ENCODE measurements at regions not wholly inside any gene's neighbourhood (a gene's known extent, or its start where the extent isn't known, plus 50 kb on each side); places are given as distances from the start of the nearest gene placed in this dataset.

- H3K9me3 Mint-ChIP-seq (ENCODE audit: low read depth) = no peaks in the 10 kb centered on the region
- no peak for TF ChIP-seq CTCF (IDR thresholded peaks at IDR 0.05; ENCODE audit: unreplicated experiment)
- no peak overlapping the region for H3K27ac Mint-ChIP-seq
- no peak for DNase-seq (ENCODE audit: low spot score, unreplicated experiment)
- no peaks in the 10 kb centered on the region for H3K27me3 Mint-ChIP-seq
- no peak overlapping the region for H3K4me3 Mint-ChIP-seq (ENCODE audit: low read depth)
- no peaks in the 10 kb centered on the region for H3K36me3 Mint-ChIP-seq (ENCODE audit: insufficient read depth)
- H3K4me1 Mint-ChIP-seq (ENCODE audit: low read depth) = peaks cover 18% of the 10 kb centered on the region
Observed at GRCh38 chr18:73664896-73665295, 482.7 kb downstream of the FBXO15 start.

- no peak for TF ChIP-seq CTCF (IDR thresholded peaks at IDR 0.05; ENCODE audit: unreplicated experiment)
- Mint-ChIP-seq H3K4me1 (ENCODE audit: low read depth) (peaks cover 6% of the 10 kb centered on the region), H3K27me3 (no peaks in the 10 kb centered on the region), H3K9me3 (ENCODE audit: low read depth) (no peaks in the 10 kb centered on the region), H3K27ac (no peak overlapping the region), H3K36me3 (ENCODE audit: insufficient read depth) (no peaks in the 10 kb centered on the region), H3K4me3 (ENCODE audit: low read depth) (no peak overlapping the region)
- DNase-seq (ENCODE audit: low spot score, unreplicated experiment) = no peak
Observed at GRCh38 chr18:73663581-73663980, 484.1 kb downstream of the FBXO15 start.

GRCh38 chr18:73662421-73662820, 485.2 kb downstream of the FBXO15 start:
- TF ChIP-seq CTCF (IDR thresholded peaks at IDR 0.05; ENCODE audit: unreplicated experiment) = no peak
- Mint-ChIP-seq H3K4me3 (ENCODE audit: low read depth) (no peak overlapping the region), H3K27ac (no peak overlapping the region), H3K27me3 (no peaks in the 10 kb centered on the region), H3K9me3 (ENCODE audit: low read depth) (no peaks in the 10 kb centered on the region), H3K36me3 (ENCODE audit: insufficient read depth) (no peaks in the 10 kb centered on the region), H3K4me1 (ENCODE audit: low read depth) (no peaks in the 10 kb centered on the region)
- DNase-seq (ENCODE audit: low spot score, unreplicated experiment) = no peak

GRCh38 chr18:73660931-73661856, 486.4 kb downstream of the FBXO15 start:
- TF ChIP-seq CTCF (IDR thresholded peaks at IDR 0.05; ENCODE audit: unreplicated experiment) = no peak
- Mint-ChIP-seq H3K4me1 (ENCODE audit: low read depth) (no peaks in the 10 kb centered on the region), H3K27me3 (no peaks in the 10 kb centered on the region), H3K27ac (no peak overlapping the region), H3K36me3 (ENCODE audit: insufficient read depth) (no peaks in the 10 kb centered on the region), H3K9me3 (ENCODE audit: low read depth) (no peaks in the 10 kb centered on the region), H3K4me3 (ENCODE audit: low read depth) (no peak overlapping the region)
- DNase-seq (ENCODE audit: low spot score, unreplicated experiment) = no peak

GRCh38 chr18:73656691-73657090, 490.9 kb downstream of the FBXO15 start:
- TF ChIP-seq CTCF (IDR thresholded peaks at IDR 0.05; ENCODE audit: unreplicated experiment) = no peak
- no peaks in the 10 kb centered on the region for H3K27me3 Mint-ChIP-seq
- no peak overlapping the region for H3K4me3 Mint-ChIP-seq (ENCODE audit: low read depth)
- H3K9me3 Mint-ChIP-seq (ENCODE audit: low read depth) = no peaks in the 10 kb centered on the region
- H3K36me3 Mint-ChIP-seq (ENCODE audit: insufficient read depth) = no peaks in the 10 kb centered on the region
- no peak overlapping the region for H3K27ac Mint-ChIP-seq
- no peak for DNase-seq (ENCODE audit: low spot score, unreplicated experiment)
- H3K4me1 Mint-ChIP-seq (ENCODE audit: low read depth) = no peaks in the 10 kb centered on the region

Data from progenitor cell of endocrine pancreas (in vitro differentiated cells).